ENCODE measurements at regions not wholly inside any gene's neighbourhood (a gene's known extent, or its start where the extent isn't known, plus 50 kb on each side); places are given as distances from the start of the nearest gene placed in this dataset.

DNA sequence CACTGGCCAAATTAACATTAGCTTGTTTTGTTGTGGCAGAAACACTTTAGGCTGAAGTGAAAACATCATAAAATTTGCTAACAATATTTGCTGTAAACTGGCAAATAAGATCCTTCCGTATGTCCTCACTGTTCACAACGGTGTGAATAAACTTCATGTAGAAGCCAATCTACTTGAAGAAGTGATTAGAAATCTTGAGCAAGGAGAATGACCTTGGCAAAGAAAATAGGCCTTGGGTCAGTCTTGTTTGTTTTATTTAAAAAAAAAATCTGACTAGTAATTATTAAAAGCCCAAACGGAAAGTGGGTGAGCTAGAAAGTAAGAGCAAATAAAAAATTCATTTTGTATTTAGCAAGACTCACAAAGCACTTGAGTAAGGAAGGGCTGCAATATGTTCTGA lies 197.0 kb downstream of the CPS1 start:
- Mint-ChIP-seq H3K27ac (no peak overlapping the region), H3K36me3 (ENCODE audit: low read depth) (no peaks in the 10 kb centered on the region; the same call in 2 of the 3 replicates), H3K4me3 (no peak overlapping the region), H3K9me3 (no peaks in the 10 kb centered on the region), H3K27me3 (ENCODE audit: insufficient read depth, low read depth, poor library complexity) (no peaks in the 10 kb centered on the region), H3K4me1 (peaks cover 7% of the 10 kb centered on the region)
- no peak for ATAC-seq
- H3K9me2 ChIP-seq (ENCODE audit: insufficient read depth), result peaks cover 2% of the 10 kb centered on the region; the same call in 1 of the 2 replicates
- H2AFZ ChIP-seq, result no peak overlapping the region
- H3K27me3 ChIP-seq (ENCODE audit: insufficient read depth), result no peaks in the 10 kb centered on the region
- H3F3A ChIP-seq (replicated peaks; ENCODE audit: low read depth), result no peaks in the 10 kb centered on the region
- H4K20me1 ChIP-seq (replicated peaks; ENCODE audit: insufficient read depth), result no peaks in the 10 kb centered on the region
- no peaks in the 10 kb centered on the region for H3K4me1 ChIP-seq (ENCODE audit: insufficient read depth)
- no peaks in the 10 kb centered on the region for H3K36me3 ChIP-seq (ENCODE audit: insufficient read depth)
- no peak for TF ChIP-seq CREB1 (CRISPR knock-in tag; IDR thresholded peaks at IDR 0.05; ENCODE audit: low read depth)
- TF ChIP-seq, protein P1, sequence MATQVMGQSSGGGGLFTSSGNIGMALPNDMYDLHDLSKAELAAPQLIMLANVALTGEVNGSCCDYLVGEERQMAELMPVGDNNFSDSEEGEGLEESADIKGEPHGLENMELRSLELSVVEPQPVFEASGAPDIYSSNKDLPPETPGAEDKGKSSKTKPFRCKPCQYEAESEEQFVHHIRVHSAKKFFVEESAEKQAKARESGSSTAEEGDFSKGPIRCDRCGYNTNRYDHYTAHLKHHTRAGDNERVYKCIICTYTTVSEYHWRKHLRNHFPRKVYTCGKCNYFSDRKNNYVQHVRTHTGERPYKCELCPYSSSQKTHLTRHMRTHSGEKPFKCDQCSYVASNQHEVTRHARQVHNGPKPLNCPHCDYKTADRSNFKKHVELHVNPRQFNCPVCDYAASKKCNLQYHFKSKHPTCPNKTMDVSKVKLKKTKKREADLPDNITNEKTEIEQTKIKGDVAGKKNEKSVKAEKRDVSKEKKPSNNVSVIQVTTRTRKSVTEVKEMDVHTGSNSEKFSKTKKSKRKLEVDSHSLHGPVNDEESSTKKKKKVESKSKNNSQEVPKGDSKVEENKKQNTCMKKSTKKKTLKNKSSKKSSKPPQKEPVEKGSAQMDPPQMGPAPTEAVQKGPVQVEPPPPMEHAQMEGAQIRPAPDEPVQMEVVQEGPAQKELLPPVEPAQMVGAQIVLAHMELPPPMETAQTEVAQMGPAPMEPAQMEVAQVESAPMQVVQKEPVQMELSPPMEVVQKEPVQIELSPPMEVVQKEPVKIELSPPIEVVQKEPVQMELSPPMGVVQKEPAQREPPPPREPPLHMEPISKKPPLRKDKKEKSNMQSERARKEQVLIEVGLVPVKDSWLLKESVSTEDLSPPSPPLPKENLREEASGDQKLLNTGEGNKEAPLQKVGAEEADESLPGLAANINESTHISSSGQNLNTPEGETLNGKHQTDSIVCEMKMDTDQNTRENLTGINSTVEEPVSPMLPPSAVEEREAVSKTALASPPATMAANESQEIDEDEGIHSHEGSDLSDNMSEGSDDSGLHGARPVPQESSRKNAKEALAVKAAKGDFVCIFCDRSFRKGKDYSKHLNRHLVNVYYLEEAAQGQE (IDR thresholded peaks at IDR 0.05; ENCODE audit: unreplicated experiment), result no peak
- TF ChIP-seq POLR2AphosphoS5 (IDR thresholded peaks at IDR 0.05; ENCODE audit: low read depth), result no peak
- TF ChIP-seq, protein P2, sequence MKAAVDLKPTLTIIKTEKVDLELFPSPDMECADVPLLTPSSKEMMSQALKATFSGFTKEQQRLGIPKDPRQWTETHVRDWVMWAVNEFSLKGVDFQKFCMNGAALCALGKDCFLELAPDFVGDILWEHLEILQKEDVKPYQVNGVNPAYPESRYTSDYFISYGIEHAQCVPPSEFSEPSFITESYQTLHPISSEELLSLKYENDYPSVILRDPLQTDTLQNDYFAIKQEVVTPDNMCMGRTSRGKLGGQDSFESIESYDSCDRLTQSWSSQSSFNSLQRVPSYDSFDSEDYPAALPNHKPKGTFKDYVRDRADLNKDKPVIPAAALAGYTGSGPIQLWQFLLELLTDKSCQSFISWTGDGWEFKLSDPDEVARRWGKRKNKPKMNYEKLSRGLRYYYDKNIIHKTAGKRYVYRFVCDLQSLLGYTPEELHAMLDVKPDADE (IDR thresholded peaks at IDR 0.05), result no peak
- TF ChIP-seq JUNB (IDR thresholded peaks at IDR 0.05; ENCODE audit: unreplicated experiment), result no peak
- H3K79me2 ChIP-seq (replicated peaks; ENCODE audit: insufficient read depth), result no peaks in the 10 kb centered on the region
- H3K4me3 ChIP-seq, result no peak overlapping the region
- H3K4me2 ChIP-seq, result no peak overlapping the region
- DNase-seq (ENCODE audit: low spot score), result no peak
- no peak overlapping the region for H3K27ac ChIP-seq (ENCODE audit: low read depth)

GRCh38 chr2:210756855-210757254 lies 200.5 kb downstream of the CPS1 start:
- Histone ChIP-seq H3K4me2 (no peak overlapping the region), H3K4me1 (ENCODE audit: insufficient read depth) (no peaks in the 10 kb centered on the region), H3F3A (replicated peaks; ENCODE audit: low read depth) (no peaks in the 10 kb centered on the region), H3K4me3 (no peak overlapping the region), H3K27ac (ENCODE audit: low read depth) (no peak overlapping the region), H3K27me3 (ENCODE audit: insufficient read depth) (no peaks in the 10 kb centered on the region), H3K36me3 (ENCODE audit: insufficient read depth) (no peaks in the 10 kb centered on the region), H4K20me1 (replicated peaks; ENCODE audit: insufficient read depth) (no peaks in the 10 kb centered on the region), H3K9me2 (ENCODE audit: insufficient read depth) (no peaks in the 10 kb centered on the region), H3K79me2 (replicated peaks; ENCODE audit: insufficient read depth) (no peaks in the 10 kb centered on the region), H2AFZ (no peak overlapping the region)
- H3K4me1 Mint-ChIP-seq, result peaks cover 7% of the 10 kb centered on the region
- no peaks in the 10 kb centered on the region for H3K27me3 Mint-ChIP-seq (ENCODE audit: insufficient read depth, low read depth, poor library complexity)
- no peak overlapping the region for H3K27ac Mint-ChIP-seq
- peaks cover 4% of the 10 kb centered on the region; the same call in 2 of the 3 replicates for H3K36me3 Mint-ChIP-seq (ENCODE audit: low read depth)
- H3K9me3 Mint-ChIP-seq, result peaks cover 5% of the 10 kb centered on the region; the same call in 2 of the 3 replicates
- no peak for ATAC-seq
- DNase-seq (ENCODE audit: low spot score), result no peak
- H3K4me3 Mint-ChIP-seq, result no peak overlapping the region
- TF ChIP-seq STAT1 (IDR thresholded peaks at IDR 0.05; ENCODE audit: unreplicated experiment) (no peak), CTCF (conservative IDR thresholded peaks at IDR 0.05; ENCODE audit: low read depth in 2 of 2) (no peak), ZNF331 (CRISPR knock-in tag; IDR thresholded peaks at IDR 0.05; ENCODE audit: low read depth) (no peak), NANOG (IDR thresholded peaks at IDR 0.05; ENCODE audit: borderline replicate concordance) (no peak), CREB1 (CRISPR knock-in tag; IDR thresholded peaks at IDR 0.05; ENCODE audit: low read depth) (no peak), EZH2phosphoT487 (IDR thresholded peaks at IDR 0.05; ENCODE audit: unreplicated experiment) (no peak), EZH2 (IDR thresholded peaks at IDR 0.05; ENCODE audit: low read depth, unreplicated experiment) (no peak)

All from GM23338 (cell line).